ENCODE measurements at regions not wholly inside any gene's neighbourhood (a gene's known extent, or its start where the extent isn't known, plus 50 kb on each side); places are given as distances from the start of the nearest gene placed in this dataset.
"Not testable (repeated sequence)": the region's sequence is repeated elsewhere in the genome, so short reads cannot be mapped to it uniquely, and the experiment has no call there.

DNA sequence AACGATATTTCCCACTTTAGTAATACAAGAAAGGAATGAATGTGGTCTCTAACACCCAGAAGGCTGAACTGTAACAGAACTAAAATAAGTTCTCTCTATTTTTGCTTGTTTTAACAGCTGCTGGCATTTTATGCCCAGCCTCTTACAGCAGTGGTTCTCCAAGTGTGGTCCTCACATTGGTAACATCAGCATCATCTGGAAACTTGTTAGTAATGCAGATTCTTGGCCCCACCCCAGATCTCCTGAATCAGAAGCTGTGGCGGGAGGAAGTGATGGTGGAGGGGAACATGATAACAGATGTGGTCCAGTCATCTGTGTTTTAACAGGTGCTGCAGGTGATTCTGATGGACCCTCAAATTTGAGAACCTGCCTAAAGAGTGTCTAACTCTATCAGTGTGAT is 170.1 kb downstream of the TMEM26 start:
- ATAC-seq (no peak), DNase-seq (no peak)
- intact Hi-C loops (cut with DNase I), result loop anchor here (5.0 to 10.0 kb wide), 3 partner anchors 141 to 468 kb away; no protein-coding TSS in a partner anchor

DNA sequence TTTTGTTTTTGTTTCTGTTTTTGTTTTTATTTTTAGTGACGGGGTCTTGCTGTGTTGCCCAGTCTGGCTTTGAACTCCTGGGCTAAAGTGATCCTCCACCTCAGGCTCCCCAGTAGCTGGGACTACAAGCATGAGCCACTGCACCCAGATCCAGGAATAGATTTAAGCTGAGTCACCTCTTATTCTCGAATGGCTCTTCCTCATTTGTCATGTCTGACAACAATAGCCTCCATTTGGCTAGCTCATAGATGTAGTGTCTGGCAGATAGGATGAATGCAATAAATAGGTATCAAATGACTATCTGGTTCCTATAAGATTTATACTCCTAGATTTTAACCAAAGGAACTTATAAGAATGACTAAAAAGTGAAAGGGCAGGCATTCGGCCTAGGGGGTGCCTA is 172.9 kb downstream of the TMEM26 start:
- intact Hi-C loops (cut with DNase I), result loop anchor here (5.0 to 10.0 kb wide), 3 partner anchors 138 to 466 kb away; no protein-coding TSS in a partner anchor
- ATAC-seq, result no peak
- no peak for DNase-seq

DNA sequence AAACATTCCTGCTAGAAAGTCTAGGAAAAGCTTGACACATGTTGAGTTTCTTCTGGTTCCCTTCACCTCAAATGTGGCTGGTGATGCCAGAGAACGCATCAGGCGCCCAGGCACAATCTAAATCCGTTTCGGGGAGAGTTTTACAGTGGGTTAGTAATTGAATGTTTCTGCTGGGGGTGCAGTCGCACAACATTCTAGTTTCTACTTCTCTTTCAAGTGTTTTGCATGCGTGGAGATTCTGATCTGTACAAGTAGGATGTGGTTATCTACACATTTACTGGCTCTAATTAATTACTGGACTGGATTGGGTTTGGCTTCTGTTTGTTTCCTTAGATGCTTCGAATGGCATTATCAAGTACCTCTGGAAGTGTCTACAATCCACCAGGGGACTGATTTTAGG is 173.8 kb downstream of the TMEM26 start:
- no peak for DNase-seq
- intact Hi-C loops (cut with DNase I), result no loop called here
- no peak for ATAC-seq

DNA sequence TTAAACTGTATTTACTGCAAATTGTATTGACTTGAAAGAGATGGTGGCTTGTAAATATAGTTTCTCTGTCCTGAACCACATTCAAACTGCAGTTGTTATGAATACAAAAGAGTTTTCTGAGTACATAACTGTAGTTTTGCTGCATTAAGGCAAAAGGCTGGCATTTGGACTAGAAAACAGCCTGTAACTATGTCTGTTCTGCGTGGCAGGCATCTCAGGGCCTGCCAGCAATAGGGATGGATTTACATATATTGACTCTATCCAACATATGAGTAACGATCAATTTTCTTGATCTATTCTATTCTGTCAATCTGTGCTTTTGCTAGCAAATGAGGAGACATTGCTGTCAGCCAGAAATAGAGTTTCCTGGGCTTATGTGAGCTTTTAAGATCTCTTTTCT is 174.6 kb downstream of the TMEM26 start:
- intact Hi-C loops (cut with DNase I), result no loop called here

DNA sequence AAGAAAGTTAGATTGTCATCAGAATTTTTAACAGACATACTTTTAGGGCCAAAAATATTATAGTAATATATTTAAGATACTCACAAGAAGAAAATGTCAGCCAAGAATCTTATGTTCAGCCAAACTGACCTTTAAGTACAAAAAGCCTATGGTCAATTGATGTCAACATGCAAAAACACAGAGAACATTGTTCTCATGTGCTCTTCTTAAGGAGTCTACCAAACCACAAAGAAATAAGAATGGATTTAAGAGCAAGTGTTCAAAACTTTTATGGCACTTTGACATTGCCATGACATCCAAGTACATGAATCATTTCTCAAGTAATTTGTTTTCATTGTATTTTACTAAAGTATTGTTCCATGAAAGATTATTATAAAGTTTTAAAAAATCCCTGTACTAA is 180.4 kb downstream of the TMEM26 start:
- intact Hi-C loops (cut with DNase I), result no loop called here
- ATAC-seq, result no peak
- no peak for DNase-seq

More for the DNA sequence above, 174.6 kb downstream of the TMEM26 start:
- ATAC-seq (no peak), DNase-seq (no peak)

DNA sequence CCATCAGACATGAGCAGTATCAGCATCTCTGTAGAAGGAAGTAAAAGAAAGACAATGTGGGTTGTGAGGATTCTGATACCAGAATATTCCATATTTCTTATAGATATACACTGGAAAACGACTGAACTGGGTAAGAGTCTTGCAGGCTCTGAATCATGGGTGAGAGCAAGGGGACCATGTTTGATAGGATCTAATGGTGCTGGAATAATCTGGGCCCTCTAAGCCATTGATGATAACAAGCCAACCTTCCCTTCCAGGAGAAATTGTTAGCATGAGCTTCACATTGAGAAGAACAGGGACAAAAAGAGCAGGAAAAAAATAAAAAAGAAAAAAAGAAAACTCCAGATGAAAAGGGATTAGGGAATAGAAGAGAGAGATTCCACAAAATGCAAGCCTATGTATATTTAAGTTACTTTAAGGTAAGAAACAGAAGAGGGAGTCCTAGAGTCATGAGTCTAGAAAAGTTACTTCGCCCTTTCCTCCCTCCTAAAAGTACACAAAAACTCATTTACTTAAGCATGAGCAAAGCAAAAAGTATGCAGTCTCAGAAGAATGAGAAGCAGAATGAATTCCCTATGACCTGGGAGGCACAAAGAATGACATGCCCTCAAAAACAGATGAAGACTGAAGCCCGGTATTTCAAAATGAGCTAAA is 181.9 kb downstream of the TMEM26 start:
- intact Hi-C loops (cut with DNase I), result no loop called here
- DNase-seq (no peak), ATAC-seq (peak in 1 of 2 donors; percentile 27)

DNA sequence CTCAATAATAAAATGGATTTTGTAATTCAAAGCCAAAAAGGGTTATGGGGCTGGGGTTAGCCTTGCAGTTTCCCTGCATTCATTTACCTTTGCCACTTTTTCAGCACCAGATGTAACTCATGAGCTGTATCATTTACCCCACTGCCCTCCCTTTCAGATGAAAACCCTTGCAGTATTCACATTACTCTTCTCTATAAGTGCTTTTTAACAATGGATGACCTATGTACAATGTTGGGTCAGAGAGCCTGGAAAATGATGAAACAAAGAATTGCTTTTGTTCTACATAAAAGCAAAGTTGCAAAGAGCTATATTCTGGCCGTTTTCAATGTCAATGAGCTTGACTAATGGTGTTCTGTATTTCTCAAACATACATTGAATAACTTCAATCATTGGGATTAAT is 189.7 kb downstream of the TMEM26 start:
- intact Hi-C loops (cut with DNase I), result no loop called here
- ATAC-seq (no peak), DNase-seq (no peak)

DNA sequence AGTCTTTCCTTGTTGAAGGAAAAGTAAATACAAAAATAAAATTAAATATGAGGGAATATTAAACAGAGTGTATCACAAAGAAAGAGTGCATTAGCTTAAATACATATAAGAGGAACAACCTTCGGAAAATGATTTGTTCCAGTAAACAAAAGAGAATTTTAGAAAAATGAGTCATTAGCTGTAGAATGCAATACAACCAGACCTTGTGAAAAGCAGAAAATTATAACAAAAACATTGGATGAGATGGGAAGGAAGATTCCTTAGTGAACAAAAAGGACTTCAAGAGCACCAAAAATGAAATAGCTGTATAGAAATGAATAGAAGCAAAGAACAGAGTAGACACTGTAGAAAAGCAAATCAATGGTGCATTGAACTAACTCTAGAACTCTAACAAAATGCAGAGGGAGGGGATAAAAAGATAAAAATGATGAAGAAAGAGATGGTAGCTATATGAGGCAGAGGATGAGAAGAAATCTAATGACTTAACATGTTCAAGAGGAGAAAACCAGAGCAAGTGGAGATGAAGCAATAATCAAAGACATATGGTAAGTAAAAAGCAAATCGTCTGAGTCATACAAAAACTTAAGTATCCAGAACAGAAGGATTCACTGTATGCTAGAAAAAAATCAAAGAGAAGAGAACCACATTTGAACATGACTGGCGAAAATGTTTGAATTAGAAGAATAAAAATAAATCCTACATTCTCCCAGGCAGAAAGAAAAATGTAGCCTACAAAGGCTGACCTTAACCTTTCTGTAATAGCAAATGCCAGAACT is 190.5 kb downstream of the TMEM26 start:
- intact Hi-C loops (cut with DNase I), result no loop called here
- ATAC-seq, result no peak
- DNase-seq, result no peak

DNA sequence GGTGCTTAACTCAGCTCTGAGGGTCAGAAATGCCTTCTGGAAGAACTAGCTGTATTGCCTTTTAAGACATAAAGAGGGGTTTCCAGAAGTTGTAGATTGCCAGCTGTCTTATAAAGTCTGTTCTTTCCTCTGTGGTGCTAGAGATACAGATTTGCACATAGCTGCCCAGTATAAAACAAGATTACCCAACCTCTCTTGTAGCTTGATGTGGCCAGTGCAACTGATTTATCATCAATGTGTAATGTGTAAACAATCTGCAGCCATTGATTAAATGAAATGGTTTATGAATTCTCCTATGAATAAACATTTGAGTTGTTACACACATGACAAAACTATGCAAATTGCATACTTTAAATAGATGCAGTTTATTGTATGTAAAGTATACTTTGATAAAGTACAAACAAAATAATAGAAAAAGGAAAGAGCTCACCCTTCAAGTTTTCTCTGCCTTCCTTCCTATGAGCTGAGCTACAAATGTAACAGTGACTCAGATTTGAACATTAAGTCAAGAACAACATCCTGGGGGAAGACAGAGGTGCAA is 195.2 kb downstream of the TMEM26 start:
- ATAC-seq (no peak), DNase-seq (no peak)
- intact Hi-C loops (cut with DNase I), result no loop called here

DNA sequence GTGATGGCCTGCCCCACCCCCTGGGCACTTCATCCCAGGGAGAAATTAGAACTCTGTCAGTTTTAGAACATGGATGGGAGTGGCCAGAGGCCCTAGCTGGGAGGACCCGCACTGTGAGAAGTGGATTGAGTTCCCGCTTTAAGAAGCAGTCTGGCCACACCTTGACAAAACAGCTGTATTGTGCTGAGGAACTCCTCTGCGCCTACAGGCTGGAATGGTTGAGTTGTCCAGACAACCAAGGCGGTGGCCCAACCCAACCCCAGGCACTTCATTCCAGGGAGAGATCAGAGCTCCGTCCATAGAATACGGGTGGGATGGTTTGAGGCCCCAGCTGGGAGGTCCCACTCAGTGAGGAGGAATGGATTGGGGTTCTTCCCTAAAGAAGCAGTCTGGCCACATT is 196.0 kb downstream of the TMEM26 start:
- intact Hi-C loops (cut with DNase I), result no loop called here
- ATAC-seq, result no peak
- no peak for DNase-seq

DNA sequence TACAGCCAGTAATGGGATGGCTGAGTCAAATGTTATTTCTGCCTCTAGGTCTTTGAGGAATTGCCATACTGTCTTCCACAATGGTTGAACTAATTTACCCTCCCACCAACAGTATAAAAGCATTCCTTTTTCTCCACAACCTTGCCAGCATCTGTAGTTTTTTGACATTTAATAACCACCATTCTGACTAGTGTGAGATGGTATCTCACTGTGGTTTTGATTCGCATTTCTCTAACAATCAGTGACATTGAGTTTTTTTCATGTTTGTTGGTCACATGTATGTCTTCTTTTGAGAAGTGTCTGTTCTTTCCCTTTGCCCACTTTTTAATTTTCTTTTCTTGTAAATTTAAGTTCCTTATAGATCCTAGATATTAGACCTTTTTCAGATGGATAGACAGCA is 200.9 kb downstream of the TMEM26 start:
- DNase-seq; ATAC-seq; intact Hi-C loops (cut with DNase I): not testable (repeated sequence)

DNA sequence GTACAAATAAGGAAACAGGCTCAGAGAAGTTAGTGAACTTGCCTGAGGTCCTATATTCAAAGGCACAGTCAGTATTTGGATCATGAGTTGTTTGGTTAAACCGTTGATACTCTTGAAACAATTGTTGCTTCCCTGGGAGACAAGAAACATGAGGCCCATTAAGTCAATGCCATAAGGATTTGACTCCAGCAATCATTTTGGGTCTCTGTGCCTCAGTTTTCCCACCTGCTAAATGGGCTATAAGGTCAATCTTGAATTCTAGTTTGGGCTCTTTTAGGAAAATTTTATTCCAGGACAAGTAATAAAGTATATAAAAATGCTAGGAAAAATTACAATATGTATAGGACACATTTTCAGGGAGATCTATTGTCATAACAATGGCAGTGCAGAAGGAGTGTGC is 202.1 kb downstream of the TMEM26 start:
- DNase-seq (no peak), ATAC-seq (no peak)
- intact Hi-C loops (cut with DNase I), result no loop called here

DNA sequence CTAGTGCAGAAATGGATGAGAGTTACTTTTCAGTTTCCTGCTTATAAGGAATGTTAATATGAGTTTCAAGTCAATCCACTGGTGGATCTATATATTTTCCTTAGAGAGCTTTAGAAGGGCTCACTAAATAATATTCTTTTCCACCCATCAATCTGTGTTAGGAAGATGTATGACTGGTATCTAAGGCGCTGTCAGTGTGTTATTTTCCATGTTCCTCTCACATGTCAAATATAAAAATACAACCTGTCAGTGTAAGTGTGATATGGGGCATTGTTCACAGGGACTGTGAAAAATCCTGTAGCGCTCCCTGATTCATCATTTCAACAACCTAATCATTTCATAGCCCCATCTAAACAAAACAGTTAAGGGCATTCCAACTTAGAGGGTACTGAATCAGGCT is 203.1 kb downstream of the TMEM26 start:
- no peak for ATAC-seq
- intact Hi-C loops (cut with DNase I), result no loop called here
- DNase-seq, result no peak

DNA sequence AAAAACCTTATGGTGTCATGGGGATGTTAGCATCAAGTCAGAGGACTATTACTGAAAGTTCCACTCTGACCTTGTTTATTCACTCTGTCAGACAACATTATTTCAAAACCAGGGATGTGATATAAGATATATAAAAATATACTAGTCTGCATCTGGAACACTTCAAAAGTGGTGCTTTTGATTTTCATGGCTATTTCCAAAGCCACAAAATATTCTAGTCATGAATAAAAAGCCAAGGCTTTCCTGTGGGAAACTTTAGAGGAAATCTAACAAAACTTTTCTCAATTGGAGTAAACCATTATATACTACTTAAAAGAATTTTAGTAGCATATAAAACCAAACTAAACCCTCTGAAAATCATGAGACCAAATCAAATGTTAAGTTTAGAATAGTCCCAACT is 205.2 kb downstream of the TMEM26 start:
- intact Hi-C loops (cut with DNase I), result no loop called here
- DNase-seq, result no peak
- ATAC-seq, result no peak

DNA sequence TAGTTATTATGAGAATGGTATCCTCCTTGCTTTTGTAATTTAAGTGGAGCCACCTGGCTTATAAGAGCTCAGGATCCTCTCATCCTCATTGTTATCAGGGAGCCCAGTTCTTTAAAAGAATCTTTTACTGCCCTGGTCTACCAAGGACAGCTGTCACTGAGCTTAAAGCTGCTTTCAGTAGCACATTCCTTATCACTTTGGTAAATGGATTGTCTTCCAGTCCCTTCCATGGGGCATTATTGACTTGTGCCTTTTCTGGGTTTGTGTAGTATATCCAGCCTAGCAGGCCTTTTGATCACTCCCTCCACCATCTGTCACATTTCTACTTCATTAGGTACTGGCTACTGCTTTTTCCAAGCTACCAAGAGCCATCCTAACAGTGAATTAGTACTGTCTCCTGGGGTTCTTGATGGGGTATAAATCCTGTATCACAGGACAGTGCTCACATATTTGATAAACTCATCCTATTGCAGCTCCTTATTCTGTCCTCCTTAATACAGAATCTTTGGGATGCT is 208.9 kb downstream of the TMEM26 start:
- DNase-seq, result no peak
- intact Hi-C loops (cut with DNase I), result no loop called here
- ATAC-seq, result no peak

DNA sequence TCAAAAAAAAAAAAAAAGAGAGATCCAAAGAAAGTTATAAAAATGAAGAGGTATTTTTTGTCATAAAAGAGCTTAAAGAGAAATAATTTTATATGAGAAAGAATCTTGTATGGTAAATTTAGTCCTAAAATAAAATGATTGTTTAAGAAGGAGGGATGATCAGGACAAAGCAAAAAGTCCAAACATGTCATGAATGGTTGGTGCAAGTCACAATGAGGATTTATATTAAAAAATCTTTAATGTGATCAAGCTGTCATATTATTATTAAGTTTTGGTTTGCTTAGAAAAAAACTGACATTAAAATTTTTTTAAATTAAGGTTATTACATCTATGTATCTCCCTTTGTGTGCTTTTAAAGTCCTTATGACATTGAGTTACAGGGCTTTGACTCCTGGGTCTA is 220.4 kb downstream of the TMEM26 start:
- intact Hi-C loops (cut with DNase I), result no loop called here
- DNase-seq, result no peak
- ATAC-seq, result no peak

DNA sequence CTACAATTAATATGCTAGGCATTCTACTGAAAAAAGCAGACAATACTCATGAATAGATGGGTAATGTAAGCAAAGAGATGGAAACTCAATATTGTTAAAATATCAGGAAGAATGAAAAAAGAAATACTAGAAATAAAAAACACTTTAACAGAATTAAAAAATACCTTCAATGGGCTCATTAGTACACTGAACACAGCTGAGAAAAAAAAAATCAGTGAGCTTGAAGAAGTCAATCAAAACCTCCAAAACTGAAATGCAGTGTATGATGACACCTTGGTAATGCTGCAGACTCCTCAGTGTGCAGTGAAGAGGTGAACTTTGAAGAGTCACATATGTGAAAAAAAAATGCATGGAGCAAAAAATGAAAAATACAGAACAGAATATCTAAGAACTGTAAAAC is 227.2 kb downstream of the TMEM26 start:
- ATAC-seq (no peak), DNase-seq (no peak)
- intact Hi-C loops (cut with DNase I), result no loop called here

DNA sequence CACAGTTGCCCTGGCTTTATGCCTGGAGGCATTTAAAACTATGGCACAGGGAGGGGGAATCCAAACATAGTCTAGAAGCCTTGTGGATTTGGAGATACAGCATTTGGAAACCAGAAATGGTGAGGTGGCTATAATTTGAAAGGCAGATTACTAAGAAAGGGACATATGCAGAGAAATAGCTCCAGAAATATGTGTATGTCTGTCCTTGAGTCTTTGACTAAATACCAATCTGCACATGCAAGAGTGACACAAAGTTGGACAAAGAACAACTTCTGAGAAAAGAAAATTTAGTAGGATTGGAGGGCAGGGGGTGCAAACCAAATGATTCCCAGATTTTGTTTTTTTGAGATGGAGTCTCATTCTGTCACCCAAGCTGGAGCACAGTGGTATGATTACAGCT is 229.6 kb downstream of the TMEM26 start:
- ATAC-seq (no peak), DNase-seq (no peak)
- intact Hi-C loops (cut with DNase I), result no loop called here

DNA sequence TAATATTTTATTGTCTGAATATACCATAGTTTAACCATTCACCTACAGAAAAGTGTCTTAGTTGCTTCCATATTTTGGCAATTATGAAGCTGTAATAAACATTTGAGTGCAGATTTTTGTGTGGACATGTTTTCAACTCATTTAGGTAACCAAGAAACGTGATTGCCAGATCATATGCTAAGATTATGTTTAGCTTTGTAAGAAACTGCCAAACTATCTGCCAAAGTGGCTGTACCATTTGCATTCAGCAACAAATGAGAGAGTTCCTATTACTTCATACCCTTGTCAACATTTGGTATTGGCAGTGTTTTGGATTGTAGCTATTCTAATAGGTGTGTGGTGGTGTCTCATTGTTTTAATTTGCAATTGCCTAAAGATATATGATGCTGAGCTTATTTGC is 233.5 kb downstream of the TMEM26 start:
- no peak for DNase-seq
- ATAC-seq, result no peak
- intact Hi-C loops (cut with DNase I), result no loop called here

DNA sequence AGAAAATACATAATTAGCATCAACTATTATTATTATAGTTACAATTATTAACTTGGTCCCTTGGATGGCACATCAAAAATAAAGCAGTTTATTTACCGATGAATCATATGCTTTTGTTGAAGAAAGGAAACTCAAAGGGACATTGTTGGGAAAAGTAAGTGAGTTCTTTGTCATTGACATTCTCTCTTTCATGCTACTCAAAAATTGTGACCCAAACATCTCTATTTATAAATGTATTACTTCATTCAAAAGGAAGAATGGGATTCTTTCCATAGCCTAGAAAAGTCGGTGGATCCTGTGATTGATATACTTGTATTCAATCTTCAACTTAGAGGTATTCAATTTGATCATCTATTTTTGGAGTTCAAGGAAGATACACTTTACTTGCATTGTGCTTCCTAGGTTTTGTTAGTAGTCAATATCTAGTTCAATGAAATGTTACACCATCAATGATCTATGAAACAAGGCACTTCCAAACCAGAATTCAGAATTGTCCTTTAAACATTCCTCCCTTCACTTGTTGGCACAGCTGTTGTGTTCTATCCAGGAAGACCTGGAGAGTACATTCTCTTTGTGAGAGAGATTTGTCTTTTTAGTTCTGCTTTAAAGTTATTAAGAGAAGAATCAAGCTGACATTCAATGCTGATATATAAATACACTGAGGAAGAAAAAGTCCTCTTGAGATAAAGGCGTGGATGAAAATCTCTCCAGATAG is 235.2 kb downstream of the TMEM26 start:
- ATAC-seq (no peak), DNase-seq (no peak)
- intact Hi-C loops (cut with DNase I), result no loop called here
